ENCODE measurements at regions not wholly inside any gene's neighbourhood (a gene's known extent, or its start where the extent isn't known, plus 50 kb on each side); places are given as distances from the start of the nearest gene placed in this dataset.
"Not testable (repeated sequence)": the region's sequence is repeated elsewhere in the genome, so short reads cannot be mapped to it uniquely, and the experiment has no call there.

DNA sequence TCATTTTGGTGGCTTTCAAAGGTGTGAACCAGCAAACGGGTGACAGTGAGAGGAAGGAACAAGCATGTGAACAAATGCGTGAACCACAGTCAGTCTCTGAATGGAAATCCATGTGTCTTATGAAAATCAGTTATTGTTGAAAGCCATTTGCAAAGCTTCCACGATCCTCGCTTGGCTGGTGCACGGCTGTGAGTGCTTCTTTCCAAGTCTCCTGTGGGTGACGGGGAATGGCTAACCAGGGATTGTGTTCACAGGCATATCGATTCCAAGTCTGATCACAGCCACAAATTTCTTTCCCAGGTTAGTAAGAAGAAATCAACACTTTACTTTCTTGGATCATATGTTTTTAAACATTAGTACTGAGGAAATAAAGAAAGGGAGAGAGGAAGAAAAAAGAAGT is 556.9 kb upstream of the RBFOX1 start:
- no peak overlapping the region for H3K27ac ChIP-seq

DNA sequence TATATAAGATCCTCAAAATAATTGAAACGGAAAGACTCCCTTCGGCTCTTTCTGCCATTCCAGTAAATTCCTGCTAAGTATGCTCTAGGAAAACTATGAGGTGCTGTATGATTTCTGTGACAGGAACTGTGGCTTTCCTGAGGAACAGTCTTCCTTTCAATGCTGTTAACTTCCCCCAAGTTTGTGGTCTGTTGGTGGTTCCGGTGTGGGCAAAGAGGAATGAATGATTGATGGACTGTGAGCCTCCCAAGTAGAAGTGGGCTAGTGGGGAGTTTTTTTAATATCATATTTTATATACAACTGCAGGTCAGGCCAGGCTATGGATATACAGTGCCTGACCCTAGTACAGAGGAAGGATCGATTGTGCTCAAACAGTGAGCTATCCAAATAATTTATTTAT is 560.7 kb upstream of the RBFOX1 start:
- Histone ChIP-seq H3K36me3 (no peaks in the 10 kb centered on the region), H3K4me1 (no peaks in the 10 kb centered on the region), H3K27ac (no peak overlapping the region), H3K4me3 (no peak overlapping the region), H3K9me3 (no peaks in the 10 kb centered on the region), H3K27me3 (no peaks in the 10 kb centered on the region)
- DNase-seq, result no peak
- TF ChIP-seq, protein P1, sequence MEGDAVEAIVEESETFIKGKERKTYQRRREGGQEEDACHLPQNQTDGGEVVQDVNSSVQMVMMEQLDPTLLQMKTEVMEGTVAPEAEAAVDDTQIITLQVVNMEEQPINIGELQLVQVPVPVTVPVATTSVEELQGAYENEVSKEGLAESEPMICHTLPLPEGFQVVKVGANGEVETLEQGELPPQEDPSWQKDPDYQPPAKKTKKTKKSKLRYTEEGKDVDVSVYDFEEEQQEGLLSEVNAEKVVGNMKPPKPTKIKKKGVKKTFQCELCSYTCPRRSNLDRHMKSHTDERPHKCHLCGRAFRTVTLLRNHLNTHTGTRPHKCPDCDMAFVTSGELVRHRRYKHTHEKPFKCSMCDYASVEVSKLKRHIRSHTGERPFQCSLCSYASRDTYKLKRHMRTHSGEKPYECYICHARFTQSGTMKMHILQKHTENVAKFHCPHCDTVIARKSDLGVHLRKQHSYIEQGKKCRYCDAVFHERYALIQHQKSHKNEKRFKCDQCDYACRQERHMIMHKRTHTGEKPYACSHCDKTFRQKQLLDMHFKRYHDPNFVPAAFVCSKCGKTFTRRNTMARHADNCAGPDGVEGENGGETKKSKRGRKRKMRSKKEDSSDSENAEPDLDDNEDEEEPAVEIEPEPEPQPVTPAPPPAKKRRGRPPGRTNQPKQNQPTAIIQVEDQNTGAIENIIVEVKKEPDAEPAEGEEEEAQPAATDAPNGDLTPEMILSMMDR (IDR thresholded peaks at IDR 0.05), result no peak
- no peak for TF ChIP-seq POLR2A (IDR thresholded peaks at IDR 0.05)

More for the DNA sequence above, 556.9 kb upstream of the RBFOX1 start:
- Histone ChIP-seq H3K36me3 (no peaks in the 10 kb centered on the region), H3K9me3 (no peaks in the 10 kb centered on the region), H3K4me3 (no peak overlapping the region), H3K4me1 (no peaks in the 10 kb centered on the region), H3K27me3 (no peaks in the 10 kb centered on the region)
- no peak for DNase-seq
- TF ChIP-seq, protein P1 (IDR thresholded peaks at IDR 0.05), result no peak
- no peak for TF ChIP-seq POLR2A (IDR thresholded peaks at IDR 0.05)

DNA sequence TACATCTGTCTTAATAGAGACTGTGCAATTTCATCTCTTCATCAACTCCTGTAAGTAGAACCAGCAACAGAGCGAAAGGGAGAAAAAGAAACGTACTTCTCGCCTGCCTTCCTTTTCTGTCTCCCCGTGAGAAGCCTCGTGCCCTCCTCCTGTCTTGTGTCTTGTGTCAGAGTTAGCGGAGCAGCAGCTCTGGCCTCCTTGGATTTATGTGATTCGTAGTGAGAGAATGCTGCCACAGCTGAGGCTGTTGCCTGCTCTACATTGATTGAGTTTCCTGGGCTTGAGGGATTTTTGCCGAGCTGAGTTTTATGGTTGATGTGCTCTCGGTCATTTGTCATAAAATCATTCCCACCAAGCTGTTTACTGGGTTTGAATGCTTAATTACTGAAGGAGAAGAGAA is 579.1 kb upstream of the RBFOX1 start:
- Histone ChIP-seq H3K27me3 (no peaks in the 10 kb centered on the region), H3K27ac (no peak overlapping the region), H3K4me3 (no peak overlapping the region), H3K4me1 (no peaks in the 10 kb centered on the region), H3K9me3 (no peaks in the 10 kb centered on the region), H3K36me3 (no peaks in the 10 kb centered on the region)
- TF ChIP-seq, protein P1 (IDR thresholded peaks at IDR 0.05), result no peak
- TF ChIP-seq POLR2A (IDR thresholded peaks at IDR 0.05), result no peak
- DNase-seq, result no peak

DNA sequence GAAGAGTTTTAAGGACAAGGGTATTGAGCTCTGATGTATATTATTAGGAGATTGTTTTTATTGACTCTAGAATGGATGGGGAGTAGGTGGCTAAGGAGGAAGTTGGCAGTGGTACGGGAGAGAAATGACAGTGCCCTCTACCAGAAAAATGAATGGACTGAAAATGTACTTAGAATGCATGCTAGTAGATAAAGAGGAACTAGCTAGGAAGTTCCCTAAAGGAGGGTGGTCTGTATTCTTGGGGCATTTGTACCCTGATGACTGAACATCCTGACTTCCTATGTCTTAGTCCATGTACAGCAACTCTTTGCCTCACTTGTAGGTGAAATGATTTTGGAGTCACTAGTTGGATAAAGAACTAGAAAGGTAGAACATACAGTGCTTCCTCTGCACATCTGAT is 581.5 kb upstream of the RBFOX1 start:
- TF ChIP-seq, protein P1 (IDR thresholded peaks at IDR 0.05), result no peak
- TF ChIP-seq POLR2A (IDR thresholded peaks at IDR 0.05), result no peak
- Histone ChIP-seq H3K4me1 (no peaks in the 10 kb centered on the region), H3K36me3 (no peaks in the 10 kb centered on the region), H3K27me3 (no peaks in the 10 kb centered on the region), H3K4me3 (no peak overlapping the region), H3K27ac (no peak overlapping the region), H3K9me3 (no peaks in the 10 kb centered on the region)
- no peak for DNase-seq

DNA sequence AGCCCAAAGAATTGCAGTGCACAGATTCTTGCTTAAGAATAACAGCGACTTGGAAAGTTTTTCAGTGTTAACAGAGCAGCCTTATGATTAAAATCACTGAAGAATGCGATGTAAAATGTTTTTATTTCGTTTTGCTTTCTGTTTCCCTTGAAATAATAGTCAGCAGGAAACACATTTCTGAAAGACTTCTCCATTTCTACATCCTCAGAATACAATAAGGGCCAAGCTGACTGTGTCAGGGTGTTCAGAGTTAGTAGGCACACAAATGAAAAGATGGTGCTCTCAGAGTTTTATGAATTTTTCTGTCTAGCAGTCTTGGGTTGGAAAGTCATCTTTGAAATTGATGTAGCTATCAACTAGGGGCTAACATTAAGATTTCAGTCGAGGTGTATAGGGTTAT is 582.9 kb upstream of the RBFOX1 start:
- Histone ChIP-seq H3K4me1 (no peaks in the 10 kb centered on the region), H3K4me3 (no peak overlapping the region), H3K36me3 (no peaks in the 10 kb centered on the region), H3K9me3 (no peaks in the 10 kb centered on the region), H3K27ac (no peak overlapping the region), H3K27me3 (no peaks in the 10 kb centered on the region)
- DNase-seq, result no peak
- no peak for TF ChIP-seq POLR2A (IDR thresholded peaks at IDR 0.05)

DNA sequence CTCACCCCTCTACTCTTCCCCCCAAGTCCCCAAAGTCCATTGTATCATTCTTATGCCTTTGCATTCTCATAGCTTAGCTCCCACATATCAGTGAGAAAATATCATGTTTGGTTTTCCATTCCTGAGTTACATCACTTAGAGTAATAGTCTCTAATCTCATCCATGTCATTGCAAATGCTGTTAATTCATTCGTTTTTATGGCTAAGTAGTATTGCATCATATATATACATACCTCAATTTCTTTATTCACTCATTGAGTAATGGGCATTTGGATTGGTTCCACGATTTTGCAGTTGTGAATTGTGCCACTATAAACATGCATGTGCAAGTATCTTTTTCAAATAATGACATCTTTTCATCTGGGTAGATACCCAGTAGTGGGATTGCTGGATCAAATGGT is 596.3 kb upstream of the RBFOX1 start:
- H3K27ac ChIP-seq, DNase-seq: not testable (repeated sequence)

DNA sequence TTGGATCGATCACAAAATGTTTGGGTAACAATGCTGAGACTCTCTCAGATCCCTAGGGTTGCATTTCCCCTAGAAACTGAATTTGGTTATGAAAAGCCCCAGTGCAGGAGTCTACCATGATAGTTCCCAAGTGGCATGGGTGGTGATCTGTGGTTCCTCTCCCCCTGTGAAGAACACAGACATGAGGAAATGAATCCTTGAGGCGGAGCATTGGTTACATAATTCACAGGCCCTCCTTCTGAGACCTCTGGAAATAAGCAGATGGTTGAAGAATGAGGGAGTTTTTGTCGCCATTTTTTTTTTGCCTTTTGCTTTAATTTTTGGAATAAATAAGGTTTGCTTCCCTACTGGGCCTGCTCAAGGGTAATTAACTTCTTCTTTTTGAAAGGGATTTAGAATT is 597.0 kb upstream of the RBFOX1 start:
- no peak for TF ChIP-seq POLR2A (IDR thresholded peaks at IDR 0.05)
- TF ChIP-seq, protein P1 (IDR thresholded peaks at IDR 0.05), result no peak
- Histone ChIP-seq H3K4me1 (no peaks in the 10 kb centered on the region), H3K4me3 (no peak overlapping the region), H3K36me3 (no peaks in the 10 kb centered on the region), H3K9me3 (no peaks in the 10 kb centered on the region), H3K27me3 (no peaks in the 10 kb centered on the region), H3K27ac (no peak overlapping the region)
- DNase-seq, result no peak

More for the DNA sequence above, 596.3 kb upstream of the RBFOX1 start:
- not testable (repeated sequence) for H3K36me3 ChIP-seq, H3K27me3 ChIP-seq, H3K4me3 ChIP-seq, H3K4me1 ChIP-seq, H3K9me3 ChIP-seq
